Lower lobe of right lung (tissue), 2 donors: ENCODE measurements at regions not wholly inside any gene's neighbourhood (a gene's known extent, or its start where the extent isn't known, plus 50 kb on each side); places are given as distances from the start of the nearest gene placed in this dataset.

Experiments
- ATAC-seq, 2 donors: fragments of 200-7000 bp; cut with Tn5 transposase; one replicate each; pipeline ENCODE4 v1.9.1; 2020 to 2022; ENCODE audit warnings: mild to moderate bottlenecking in 2 of 2, moderate library complexity in 2 of 2
- DNase-seq: peaks from one replicate; pipeline ENCODE4 v3.0.0-alpha.2; 2020
- H3K27ac ChIP-seq: fragments of 200-600 bp; one replicate; pipeline ENCODE4 v1.8.0; 2022
- H3K27me3 ChIP-seq: fragments of 200-600 bp; one replicate; pipeline ENCODE4 v1.8.0; 2022; ENCODE audit warnings: low read depth
- H3K36me3 ChIP-seq: fragments of 200-600 bp; one replicate; pipeline ENCODE4 v1.8.0; 2022; ENCODE audit warnings: mild to moderate bottlenecking
- H3K4me1 ChIP-seq: fragments of 200-600 bp; one replicate; pipeline ENCODE4 v1.8.0; 2022
- H3K4me3 ChIP-seq: fragments of 200-600 bp; one replicate; pipeline ENCODE4 v1.8.0; 2022; ENCODE audit warnings: mild to moderate bottlenecking
- H3K9me3 ChIP-seq: fragments of 200-600 bp; one replicate; pipeline ENCODE4 v1.8.0; 2022
- CTCF ChIP-seq: fragments of 200-600 bp; IDR thresholded peaks from one replicate; pipeline ENCODE4 v1.8.0; 2022; ENCODE audit warnings: antibody characterized with exemption, mild to moderate bottlenecking
- intact Hi-C: fragments of 100-400 bp; cut with DNase I; formaldehyde crosslinking; loops from one replicate; pipeline ENCODE4 v1.11.0; 2022
- donor health status: DM: no; HTN: yes; CAD: no; lungs with severe emphysema.

DNA sequence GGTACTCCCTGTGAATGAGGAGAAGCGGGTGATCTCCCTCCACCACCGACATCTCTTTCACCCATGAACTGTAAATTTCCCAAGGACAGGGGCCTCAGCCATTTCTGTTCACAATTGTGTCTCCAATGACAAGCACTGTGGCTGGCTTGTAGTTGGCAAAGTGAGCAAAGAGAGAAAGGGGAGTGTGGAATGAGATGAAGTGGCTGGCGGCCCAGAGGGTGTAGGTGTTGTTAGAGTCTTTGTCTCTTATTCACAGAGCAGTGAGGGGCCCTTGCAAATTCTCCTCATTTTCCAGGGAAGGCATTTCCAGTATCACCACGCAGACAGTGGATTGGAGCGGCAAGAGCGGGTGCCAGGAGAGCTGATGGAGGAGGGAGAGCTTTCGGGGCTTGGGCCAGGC, 411.7 kb upstream of the EEF2KMT start:
- no peaks in the 10 kb centered on the region for H3K27me3 ChIP-seq
- DNase-seq (no peak), ATAC-seq (no peak)
- no peak overlapping the region for H3K27ac ChIP-seq
- H3K4me3 ChIP-seq: no peak overlapping the region
- H3K9me3 ChIP-seq: no peaks in the 10 kb centered on the region
- TF ChIP-seq CTCF: no peak
- intact Hi-C loops: no loop called here
- H3K36me3 ChIP-seq: no peaks in the 10 kb centered on the region
- H3K4me1 ChIP-seq: no peaks in the 10 kb centered on the region

GRCh38 chr16:5508371-5508770, 410.8 kb upstream of the EEF2KMT start:
- no peak for ATAC-seq
- Histone ChIP-seq H3K27ac (no peak overlapping the region), H3K4me1 (no peaks in the 10 kb centered on the region), H3K9me3 (no peaks in the 10 kb centered on the region), H3K36me3 (no peaks in the 10 kb centered on the region), H3K27me3 (no peaks in the 10 kb centered on the region), H3K4me3 (no peak overlapping the region)
- intact Hi-C loops: no loop called here
- DNase-seq: no peak
- no peak for TF ChIP-seq CTCF

GRCh38 chr16:5506021-5506420, 408.4 kb upstream of the EEF2KMT start:
- no peak overlapping the region for H3K27ac ChIP-seq
- H3K27me3 ChIP-seq: peaks cover 6% of the 10 kb centered on the region
- no peaks in the 10 kb centered on the region for H3K36me3 ChIP-seq
- intact Hi-C loops: no loop called here
- DNase-seq: no peak
- TF ChIP-seq CTCF: no peak
- H3K4me3 ChIP-seq: no peak overlapping the region
- ATAC-seq: no peak
- no peaks in the 10 kb centered on the region for H3K4me1 ChIP-seq
- H3K9me3 ChIP-seq: no peaks in the 10 kb centered on the region

DNA sequence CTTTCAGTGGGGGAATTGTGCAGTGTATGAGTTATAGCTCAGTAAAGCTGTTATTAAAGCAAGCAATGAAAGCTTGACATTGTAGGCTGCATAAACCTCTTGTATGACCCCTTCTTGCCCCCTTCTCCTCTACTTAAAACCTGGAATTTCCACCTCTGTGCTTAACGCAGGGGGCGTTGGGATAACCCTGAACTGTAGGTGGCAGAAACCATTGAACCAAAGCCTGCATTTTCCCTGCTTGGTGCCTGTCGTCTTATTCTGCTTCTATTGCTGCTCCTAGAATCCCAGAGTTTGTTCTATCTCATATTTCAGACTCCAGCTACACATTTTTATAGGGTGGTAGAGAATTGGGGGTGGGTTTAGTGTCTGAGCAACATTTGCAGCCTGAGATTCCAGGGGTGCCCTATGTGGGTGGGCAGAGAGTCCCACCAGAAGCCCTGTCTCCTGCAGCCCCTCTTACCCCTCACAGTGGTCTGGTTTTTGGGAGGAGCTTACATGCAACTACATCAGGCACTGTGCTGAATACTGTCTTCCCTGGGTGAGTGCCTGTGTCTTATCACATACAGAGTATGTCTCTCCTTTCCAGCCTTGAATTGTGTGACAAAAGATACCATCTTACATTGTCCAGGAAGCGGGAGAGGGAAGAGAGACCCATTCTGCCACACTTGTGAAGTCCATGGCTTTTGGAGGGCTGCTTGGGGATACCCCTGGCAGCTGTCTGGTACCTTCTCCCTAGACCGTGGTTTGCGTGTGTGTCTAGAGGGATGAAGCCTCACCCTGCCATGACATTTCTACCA, 407.7 kb upstream of the EEF2KMT start:
- Histone ChIP-seq H3K27me3 (peaks cover 6% of the 10 kb centered on the region), H3K27ac (no peak overlapping the region), H3K36me3 (no peaks in the 10 kb centered on the region), H3K4me3 (no peak overlapping the region), H3K9me3 (no peaks in the 10 kb centered on the region), H3K4me1 (no peaks in the 10 kb centered on the region)
- intact Hi-C loops: no loop called here
- ATAC-seq (no peak), DNase-seq (no peak)
- no peak for TF ChIP-seq CTCF

GRCh38 chr16:5504064-5504781, 406.6 kb upstream of the EEF2KMT start:
- intact Hi-C loops: no loop called here
- Histone ChIP-seq H3K27ac (no peak overlapping the region), H3K27me3 (peaks cover 6% of the 10 kb centered on the region), H3K4me3 (no peak overlapping the region), H3K4me1 (no peaks in the 10 kb centered on the region), H3K36me3 (no peaks in the 10 kb centered on the region), H3K9me3 (no peaks in the 10 kb centered on the region)
- no peak for DNase-seq
- TF ChIP-seq CTCF: no peak
- no peak for ATAC-seq
